GM21381 (cell line): ENCODE measurements at regions not wholly inside any gene's neighbourhood (a gene's known extent, or its start where the extent isn't known, plus 50 kb on each side); places are given as distances from the start of the nearest gene placed in this dataset.
"Not testable (repeated sequence)": the region's sequence is repeated elsewhere in the genome, so short reads cannot be mapped to it uniquely, and the experiment has no call there.

Source experiments
- ATAC-seq: cut with Tn5 transposase; IDR thresholded peaks from one replicate; pipeline ENCODE4 v1.9.1; 2021; ENCODE audit warnings: mild to moderate bottlenecking, moderate library complexity; ENCODE audit not compliant: unreplicated experiment

DNA sequence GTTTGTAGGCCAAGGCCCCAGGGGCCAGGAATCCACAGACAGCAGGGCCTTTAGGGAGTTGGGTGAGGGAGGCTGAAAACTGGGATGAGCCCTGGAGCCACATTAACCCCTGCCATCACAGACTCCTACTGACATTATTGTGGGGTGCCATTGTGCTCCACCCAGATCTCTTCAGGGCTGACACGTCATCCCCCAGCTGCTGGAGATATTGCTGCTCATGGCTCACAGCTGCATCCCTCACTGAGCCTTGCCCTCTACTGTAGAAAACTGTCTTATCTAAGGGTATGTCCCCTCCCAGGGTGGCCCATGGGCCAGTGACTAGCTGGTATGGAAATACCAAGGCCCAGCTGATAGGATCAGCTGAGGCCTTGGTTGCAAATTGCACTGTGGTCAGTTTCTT lies 87.3 kb upstream of the PRR23C start:
- ATAC-seq, result no peak

DNA sequence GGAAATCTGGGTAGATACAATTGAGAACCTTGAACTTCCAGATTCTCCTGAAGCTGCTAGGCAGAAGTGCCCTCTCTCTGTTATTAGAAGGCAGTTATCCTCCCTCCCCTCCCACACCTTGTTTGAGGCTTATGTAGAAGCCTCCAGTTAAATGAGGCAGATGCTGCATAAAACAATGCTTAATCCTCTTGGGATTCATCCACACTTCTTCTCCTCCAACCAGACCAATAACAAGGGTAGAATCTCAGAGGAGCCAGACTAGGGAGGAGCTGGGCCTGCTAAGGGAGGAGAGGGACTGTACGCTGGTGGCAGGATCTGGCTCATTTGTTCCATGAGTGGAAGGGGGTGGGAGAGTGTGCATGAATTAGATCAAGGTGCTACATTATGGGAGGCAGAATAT lies 88.3 kb upstream of the PRR23C start:
- ATAC-seq, result no peak

DNA sequence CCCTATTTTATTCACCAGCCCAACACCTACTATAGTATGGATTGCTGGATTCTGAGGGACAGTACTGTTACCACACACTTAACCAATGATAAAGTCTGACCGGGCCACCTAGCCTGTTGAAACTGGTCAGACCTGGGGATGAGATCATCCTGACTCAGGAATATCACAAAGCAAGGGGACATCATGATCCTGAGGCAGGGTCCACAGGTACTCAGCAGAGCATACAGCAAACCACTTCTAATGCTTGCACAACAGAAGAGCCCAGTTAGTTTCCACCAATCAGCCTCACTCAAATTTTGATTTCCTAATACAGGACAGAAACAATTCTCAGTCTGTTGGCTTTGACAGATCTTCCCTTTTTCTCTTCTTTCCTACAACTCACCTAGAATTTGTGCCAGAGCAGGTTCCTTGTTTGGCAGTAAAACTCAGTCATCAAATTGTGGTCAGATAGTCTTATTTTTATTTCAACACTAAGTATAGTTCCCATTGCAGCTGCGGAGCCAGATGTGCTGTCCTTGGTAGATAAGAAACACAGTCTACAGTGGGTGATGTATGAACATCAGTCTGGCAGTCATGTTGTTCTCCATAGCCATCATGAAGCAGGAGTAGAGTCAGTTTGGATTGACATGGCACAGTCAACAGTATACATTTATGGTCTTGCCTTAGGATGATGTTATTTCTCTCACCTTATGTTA lies 90.1 kb upstream of the PRR23C start:
- ATAC-seq, result no peak

DNA sequence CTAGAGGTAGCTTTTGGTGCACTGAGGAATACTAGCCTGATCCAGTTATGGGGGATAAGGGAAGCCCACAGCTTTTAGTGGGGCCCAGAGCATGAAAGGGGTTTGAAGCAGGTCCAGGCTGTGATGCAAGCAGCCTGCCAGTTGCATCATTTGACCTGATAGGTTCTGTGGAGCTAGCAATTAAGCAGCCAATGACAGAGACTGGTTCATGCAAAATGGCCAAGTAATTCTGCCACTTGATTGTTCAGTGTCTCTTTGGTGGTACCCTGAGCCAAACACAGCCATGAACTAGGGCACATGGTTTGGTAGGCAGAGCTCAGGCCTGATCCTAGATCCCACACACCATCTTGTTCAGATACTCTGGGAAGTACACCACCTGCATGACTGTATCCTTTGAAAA lies 91.0 kb upstream of the PRR23C start:
- no peak for ATAC-seq

DNA sequence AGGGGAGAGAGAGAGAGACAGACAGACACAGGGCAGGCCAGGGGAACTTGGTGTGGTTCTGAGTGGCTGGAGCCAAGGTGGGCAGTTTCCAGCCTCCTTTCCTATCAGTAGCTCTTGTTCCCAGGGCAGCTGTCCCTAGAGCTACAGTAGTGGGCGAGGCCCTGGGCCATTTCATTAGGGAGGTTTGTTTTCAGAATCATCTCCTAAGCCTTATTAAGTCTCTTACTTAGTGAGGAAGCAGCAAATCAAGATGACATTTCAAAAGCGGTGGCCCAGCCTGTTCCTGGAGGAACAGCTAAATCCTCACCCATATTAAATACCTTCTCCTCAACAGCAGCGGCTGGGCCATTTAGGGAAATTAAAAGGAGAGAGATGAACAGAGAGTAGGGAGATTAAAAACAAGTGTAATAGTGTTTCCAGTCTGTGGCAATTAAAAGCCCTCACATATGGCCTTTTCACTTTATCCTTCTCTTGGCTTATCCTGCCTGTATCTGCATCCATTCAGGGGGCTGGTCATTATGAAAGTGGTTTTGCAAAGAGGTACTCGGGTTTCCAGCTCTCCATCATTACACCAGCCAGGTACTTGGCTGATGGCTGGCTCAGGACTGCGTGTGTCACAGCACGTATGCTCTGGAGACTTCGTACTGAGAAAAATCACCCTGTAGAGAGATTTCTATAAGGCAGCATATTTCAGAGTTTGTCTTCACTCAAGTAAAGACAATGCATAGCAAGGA lies 91.9 kb upstream of the PRR23C start:
- ATAC-seq, result no peak

DNA sequence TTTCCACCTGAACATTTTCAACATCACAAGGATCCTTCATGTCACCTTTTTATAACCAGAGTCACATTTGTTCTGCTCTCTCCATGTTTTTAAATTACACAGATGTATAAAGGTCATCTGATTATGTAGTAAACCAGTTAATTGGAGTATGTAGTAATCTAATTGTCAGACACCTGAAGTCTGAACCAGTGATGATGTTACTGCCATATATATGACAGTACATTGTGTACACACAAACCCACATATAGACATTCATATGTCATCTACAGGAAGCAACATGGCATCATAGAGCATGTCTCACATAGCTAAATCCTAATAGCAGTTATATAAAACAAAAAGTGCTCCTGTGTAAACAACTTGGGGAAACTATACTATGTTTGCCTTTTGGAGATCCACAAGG lies 95.9 kb upstream of the PRR23C start:
- ATAC-seq, result no peak

DNA sequence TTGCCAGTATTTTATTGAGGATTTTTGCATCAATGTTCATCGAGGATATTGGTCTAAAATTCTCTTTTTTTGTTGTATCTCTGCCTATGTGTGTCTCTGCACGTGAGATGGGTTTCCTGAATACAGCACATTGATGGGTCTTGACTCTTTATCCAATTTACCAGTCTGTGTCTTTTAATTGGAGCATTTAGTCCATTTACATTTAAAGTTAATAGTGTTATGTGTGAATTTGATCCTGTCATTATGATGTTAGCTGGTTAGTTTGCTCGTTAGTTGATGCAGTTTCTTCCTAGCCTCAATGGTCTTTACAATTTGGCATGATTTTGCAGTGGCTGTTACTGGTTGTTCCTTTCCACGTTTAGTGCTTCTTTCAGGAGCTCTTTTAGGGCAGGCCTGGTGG lies 101.3 kb upstream of the PRR23C start:
- ATAC-seq, result not testable (repeated sequence)

DNA sequence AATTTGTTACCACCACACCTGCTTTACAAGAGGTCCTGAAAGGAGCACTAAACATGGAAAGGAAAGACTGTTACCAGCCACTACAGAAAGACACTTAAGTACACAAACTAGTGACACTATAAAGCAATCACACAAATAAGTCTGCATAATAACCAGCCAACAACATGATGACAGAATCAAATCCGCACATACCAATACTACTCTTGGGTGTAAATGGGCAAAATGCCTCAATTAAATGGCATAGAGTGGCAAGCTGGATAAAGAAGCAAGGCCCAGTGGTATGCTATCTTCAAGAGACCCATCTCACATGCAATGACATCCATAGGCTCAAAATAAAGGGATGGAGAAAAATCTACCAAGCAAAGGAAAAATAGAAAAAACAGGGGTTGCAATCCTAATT lies 106.8 kb upstream of the PRR23C start:
- no peak for ATAC-seq

DNA sequence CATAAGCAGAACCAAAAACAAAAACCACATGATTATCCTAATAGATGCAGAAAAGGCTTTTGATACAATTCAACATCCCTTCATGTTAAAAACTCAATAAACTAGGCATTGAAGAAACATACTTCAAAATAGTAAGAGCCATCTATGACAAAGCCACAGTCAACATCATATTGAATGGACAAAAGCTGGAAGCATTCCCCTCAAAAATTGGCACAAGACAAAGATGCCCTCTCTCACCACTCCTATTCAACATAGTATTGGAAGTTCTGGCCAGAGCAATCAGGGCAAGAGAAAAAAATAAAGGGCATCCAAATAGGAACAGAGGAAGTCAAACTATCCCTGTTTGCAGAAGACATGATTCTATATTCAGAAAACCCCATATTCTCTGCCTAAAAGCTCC lies 108.7 kb upstream of the PRR23C start:
- not testable (repeated sequence) for ATAC-seq

DNA sequence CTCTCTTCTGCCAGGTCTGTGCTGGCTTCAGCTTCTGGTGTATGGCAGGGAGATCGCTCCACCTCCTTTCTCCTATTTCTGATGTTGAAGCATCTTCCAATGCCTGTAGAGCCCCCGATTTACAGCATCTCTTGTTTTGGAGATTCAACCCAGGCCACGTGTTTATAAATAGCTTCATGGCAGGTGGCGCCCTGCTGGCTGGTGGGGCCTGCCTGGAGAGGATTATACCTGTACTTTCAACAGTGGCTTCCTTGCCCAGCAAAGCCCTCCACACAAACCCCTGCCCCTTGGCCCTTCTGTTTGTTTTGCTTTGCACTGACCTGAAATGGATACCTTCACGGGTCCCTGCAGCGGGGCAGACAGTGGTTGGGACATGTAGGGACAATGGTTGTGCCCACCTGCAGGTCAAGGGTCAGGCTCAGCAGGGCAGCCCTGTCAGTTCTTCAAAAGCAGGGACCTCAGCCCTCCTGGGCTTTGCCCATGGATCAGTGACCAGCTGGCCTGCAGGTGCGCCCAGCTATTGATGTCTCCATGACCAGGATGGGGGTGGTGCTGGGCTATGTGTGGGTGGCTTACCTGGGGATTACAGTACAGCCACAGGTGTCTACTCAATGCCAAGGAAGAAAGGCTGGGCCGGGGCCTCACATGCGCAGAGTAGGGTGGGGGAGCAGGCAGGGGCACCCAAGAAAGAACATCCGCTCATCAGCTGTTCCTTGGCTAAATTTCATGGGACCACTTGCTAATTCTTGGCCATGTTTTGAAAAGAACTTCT lies 112.7 kb upstream of the PRR23C start:
- ATAC-seq, result no peak

DNA sequence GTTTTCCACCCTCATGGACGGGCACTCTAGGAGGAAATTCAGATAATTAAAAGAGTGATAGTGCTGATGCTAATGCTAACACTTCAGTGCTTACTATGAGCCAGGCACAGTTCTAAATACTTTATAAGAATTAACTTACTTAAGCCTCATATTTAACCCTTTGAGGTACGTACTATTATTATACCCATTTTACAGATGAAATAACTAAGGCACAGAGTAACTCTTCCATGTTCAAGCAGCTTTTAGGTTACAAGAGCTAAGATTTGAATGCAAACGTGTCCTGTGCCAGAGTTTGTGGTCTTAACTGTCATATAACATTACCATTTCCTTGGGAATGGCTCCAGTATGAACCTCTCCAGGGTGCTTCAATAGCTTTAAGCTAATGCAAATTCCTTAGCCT lies 114.7 kb upstream of the PRR23C start:
- ATAC-seq, result no peak

DNA sequence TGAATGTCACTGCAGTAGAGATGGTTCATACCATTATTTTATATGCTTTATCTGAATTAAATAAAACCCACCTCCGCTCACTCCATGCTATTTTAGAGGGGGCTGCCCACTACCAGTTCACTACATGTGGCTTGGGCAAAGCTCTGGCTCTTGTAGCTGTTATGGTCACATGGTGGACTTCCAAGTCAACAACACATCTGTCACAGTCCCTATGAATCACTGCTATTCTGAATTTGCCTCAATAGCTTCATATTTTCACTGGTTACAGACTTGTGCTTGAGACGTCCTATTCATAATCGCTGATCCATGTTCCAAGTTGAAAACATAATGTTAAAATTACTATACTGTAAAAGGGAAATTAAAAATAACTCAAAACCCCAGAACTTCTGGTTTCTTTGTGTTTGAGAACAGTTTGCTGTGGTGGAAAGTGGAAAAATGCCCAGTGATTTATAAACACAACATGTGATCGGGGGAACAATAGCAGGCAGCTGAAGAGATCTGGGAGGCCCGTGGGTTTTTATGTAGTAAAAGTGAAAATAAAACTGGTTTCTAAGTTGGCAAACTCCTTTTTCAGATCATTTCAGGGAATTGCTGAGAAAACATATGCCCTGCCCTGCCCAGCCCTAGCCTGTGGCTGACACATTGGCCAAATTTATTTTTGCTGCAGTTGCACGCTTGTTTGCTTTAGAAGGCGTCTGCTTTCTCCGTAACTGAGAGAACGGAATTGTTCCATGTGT lies 128.8 kb upstream of the PRR23C start:
- ATAC-seq, result no peak

DNA sequence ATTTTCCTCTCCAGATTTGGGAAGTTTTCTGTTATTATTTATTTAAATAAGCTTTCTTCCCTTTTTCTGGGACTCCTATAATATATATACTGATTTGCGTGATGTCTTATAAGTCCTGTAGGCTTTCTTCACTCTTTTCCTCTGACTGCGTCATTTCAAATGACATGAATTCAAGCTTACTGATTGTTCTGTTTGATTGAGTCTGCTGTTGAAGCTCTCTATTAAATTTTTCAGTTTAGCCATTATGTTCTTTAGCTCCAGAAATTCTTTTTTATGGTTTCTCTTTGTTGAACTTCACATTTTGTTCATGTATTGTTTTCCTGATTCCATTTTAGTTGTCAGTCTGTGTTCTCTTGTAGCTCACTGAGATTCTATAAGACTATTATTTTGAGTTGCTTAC lies 135.8 kb upstream of the PRR23C start:
- no peak for ATAC-seq

DNA sequence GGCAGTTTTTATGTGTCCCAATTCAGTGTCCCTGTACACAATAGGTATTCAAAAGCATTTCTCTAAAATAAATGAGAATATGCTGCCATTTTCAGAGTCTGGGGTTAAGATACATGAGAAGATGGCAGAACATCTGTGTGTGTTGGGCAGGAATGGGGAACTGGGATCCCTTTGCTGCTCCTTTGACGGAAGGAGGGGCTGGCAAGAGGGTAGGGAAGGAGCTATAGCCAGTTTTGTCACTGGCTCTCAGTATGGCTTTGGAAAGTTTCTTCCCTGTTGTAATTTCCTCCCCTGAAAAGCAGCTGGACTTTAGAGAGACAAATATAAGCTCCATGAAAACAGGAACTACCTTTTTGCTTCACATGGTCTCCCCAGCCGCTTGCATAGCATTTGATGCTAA lies 137.5 kb upstream of the PRR23C start:
- no peak for ATAC-seq

DNA sequence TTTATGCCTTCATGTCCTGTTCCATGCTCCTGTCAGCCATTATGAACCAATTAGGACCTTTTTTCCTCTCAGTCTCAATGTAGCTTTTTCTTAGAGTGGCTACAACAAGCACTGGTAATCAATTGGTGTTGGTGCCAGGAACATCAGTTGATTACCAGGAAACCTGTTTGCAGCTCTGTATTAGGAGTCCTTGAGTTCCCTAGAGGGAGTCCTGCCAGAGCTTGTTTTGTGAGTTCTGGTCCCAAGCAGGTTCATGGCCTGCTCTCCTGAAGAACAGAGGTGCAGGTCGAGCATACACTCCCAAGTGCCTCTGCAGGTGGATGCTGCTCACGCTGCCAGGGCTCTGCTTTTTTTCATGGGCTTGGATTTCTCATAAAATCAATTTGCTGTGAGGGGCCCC lies 137.9 kb upstream of the PRR23C start:
- no peak for ATAC-seq

DNA sequence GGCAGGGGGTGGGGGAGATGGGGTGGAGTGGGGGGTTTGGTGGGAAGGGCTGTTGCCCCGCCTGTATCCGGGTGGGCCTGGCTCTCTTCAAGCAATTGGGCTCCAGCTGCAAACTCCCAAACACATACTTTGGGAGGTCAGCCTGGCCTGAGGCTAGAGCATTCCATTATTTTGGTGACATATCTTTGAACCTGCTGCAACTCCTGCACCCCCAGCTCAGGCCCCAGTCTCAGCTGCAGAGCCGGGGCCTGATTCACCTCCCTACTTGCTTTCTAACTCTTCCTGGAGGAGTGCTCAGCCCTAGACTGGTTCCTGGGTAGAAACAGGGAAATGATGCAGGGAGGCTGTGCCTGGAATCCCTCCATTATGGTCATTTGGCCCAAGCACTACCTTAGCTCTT lies 140.8 kb upstream of the PRR23C start:
- ATAC-seq, result no peak

DNA sequence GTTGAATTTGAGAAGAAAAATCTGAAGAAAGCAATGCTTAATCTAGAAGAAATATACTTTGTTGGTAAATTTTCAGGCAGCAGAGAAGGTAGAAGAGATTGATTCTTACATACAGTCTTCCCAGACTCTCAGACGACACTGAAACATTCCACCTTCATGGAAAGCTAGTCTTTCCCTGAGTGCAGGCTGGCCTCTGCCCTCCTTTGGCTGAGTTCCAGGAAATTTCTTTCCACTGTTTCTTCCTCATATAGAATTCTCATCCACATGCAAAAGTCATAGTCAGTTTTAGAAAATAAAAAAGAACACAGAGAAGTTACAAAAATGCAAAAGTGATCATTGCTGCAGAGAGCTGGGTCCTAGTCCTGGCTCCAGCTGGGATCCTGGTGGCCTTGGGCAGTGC lies 142.5 kb upstream of the PRR23C start:
- no peak for ATAC-seq

DNA sequence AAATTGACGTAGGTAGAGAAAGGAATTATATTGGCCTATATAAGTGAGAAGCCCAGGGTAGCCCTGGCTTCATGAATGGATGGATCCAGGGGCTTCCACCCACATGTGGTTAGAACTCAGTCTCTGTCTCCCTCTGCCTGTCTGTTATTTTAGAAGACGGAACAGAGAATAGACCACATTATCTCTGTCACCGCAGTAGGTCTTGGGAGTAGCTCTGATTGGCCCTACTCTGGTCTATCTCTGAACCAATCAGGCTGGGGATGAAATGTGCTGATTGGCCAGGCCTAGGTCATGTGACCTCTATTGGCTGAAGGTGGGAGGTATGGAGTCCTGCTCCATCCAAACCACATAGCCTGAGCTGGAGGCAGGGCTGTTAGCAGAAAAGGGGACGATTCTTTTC lies 143.0 kb upstream of the PRR23C start:
- no peak for ATAC-seq

DNA sequence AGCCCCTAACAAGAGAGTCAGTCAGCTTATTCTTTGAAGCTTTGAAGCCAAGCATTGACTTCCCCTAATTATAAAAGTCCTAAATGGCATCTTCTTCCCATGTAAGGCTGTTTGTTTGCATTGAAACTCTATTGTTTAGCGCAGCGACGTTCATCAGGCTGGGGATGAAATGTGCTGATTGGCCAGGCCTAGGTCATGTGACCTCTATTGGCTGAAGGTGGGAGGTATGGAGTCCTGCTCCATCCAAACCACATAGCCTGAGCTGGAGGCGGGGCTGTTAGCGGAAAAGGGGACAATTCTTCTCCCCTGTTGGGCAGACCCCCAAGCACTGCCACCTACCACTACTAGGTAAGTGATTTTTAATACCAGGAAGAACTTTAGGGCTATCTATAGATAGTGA lies 145.3 kb upstream of the PRR23C start:
- no peak for ATAC-seq

DNA sequence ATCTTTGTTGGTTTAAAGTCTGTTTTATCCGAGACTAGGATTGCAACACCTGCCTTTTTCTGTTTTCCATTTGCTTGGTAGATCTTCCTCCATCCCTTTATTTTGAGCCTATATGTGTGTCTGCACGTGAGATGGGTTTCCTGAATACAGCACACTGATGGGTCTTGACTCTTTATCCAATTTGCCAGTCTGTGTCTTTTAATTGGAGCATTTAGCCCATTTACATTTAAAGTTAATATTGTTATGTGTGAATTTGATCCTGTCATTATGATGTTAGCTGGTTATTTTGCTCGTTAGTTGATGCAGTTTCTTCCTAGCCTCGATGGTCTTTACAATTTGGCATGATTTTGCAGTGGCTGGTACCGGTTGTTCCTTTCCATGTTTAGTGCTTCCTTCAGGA lies 149.4 kb upstream of the MRPS22 start:
- not testable (repeated sequence) for ATAC-seq

DNA sequence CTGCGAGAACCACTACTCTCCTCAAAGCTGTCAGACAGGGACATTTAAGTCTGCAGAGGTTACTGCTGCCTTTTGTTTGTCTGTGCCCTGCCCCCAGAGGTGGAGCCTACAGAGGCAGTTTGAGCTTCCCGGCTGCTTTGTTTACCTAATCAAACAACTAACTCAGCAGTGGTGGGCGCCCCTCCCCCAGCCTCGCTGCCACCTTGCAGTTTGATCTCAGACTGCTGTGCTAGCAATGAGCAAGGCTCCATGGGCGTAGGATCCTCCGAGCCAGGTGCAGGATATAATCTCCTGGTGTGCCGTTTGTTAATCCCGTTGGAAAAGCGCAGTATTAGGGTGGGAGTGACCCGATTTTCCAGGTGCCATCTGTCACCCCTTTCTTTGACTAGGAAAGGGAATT lies 147.7 kb upstream of the MRPS22 start:
- not testable (repeated sequence) for ATAC-seq
